Tibial nerve (tissue), 4 donors: ENCODE measurements at regions not wholly inside any gene's neighbourhood (a gene's known extent, or its start where the extent isn't known, plus 50 kb on each side); places are given as distances from the start of the nearest gene placed in this dataset.

ENCODE experiments used
- CTCF ChIP-seq, 5 experiments: fragments of 200-600 bp in 3 of 5; fragments of 450-650 bp in 2 of 5; sonication (generic) in 3 of 5; IDR thresholded peaks; one replicate each; pipeline ENCODE4 v1.5.1; 2016 to 2019; ENCODE audit warnings: antibody characterized with exemption in 5 of 5, mild to moderate bottlenecking in 3 of 5, moderate library complexity in 2 of 5
- EP300 ChIP-seq, 2 donors: sonication (generic); formaldehyde crosslinking; IDR thresholded peaks; one replicate each; pipeline ENCODE4 v1.6.1; 2017; ENCODE audit warnings: antibody characterized with exemption in 2 of 2, mild to moderate bottlenecking in 1 of 2
- POLR2A ChIP-seq, 2 donors: fragments of 450-650 bp; IDR thresholded peaks; one replicate each; pipeline ENCODE4 v1.6.1; 2017; ENCODE audit warnings: antibody characterized with exemption in 2 of 2, mild to moderate bottlenecking in 2 of 2, moderate library complexity in 2 of 2

GRCh38 chr12:107553211-107553765, 132.3 kb upstream of the PWP1 start:
- no peak for TF ChIP-seq POLR2A (IDR thresholded peaks at IDR 0.05)
- no peak for TF ChIP-seq CTCF (IDR thresholded peaks at IDR 0.05)
- no peak for TF ChIP-seq EP300 (IDR thresholded peaks at IDR 0.05)
